Caco-2 (cell line): ENCODE measurements at regions not wholly inside any gene's neighbourhood (a gene's known extent, or its start where the extent isn't known, plus 50 kb on each side); places are given as distances from the start of the nearest gene placed in this dataset.

Experiments used
- BruUV-seq: library from RNA; stranded (reverse); fragments of 400-500 nt; replicated peaks from 2 replicates; lab custom pipeline; 2021; lab: Mats Ljungman, UMichigan
- CTCF ChIA-PET: fragments of 300-600 bp; sonication (Branson Sonifier 250); formaldehyde crosslinking; loops from one replicate; lab custom pipeline; 2022; ENCODE audit warnings: antibody characterized with exemption; lab: Charles Lee
- POLR2A ChIA-PET: fragments of 300-600 bp; sonication (Branson Sonifier 250); formaldehyde crosslinking; loops from one replicate; lab custom pipeline; 2022; ENCODE audit warnings: antibody characterized with exemption; lab: Charles Lee
- DNase-seq, 2 experiments: peaks; one replicate each; pipeline versions ENCODE4 v3.0.0 to v3.0.0-alpha.2; 2020 to 2022
- H3K27me3 ChIP-seq: replicated peaks from 2 replicates; pipeline ENCODE4 v1.6.0; 2011; ENCODE audit warnings: low read length; ENCODE audit not compliant: control insufficient read depth, insufficient read depth
- H3K36me3 ChIP-seq: 2 replicates; pipeline ENCODE4 v1.5.1; 2011; ENCODE audit warnings: low read length; ENCODE audit not compliant: control insufficient read depth, insufficient read depth
- H3K4me1 ChIP-seq: fragments of 250-450 bp; sonication (Bioruptor Pico); 2 replicates; pipeline ENCODE4 v1.5.1; 2020; ENCODE audit warnings: mild to moderate bottlenecking
- H3K4me3 ChIP-seq: 2 replicates; pipeline ENCODE4 v1.5.1; 2011; ENCODE audit warnings: low read depth, mild to moderate bottlenecking, control low read depth, low read length
- H3K9me3 ChIP-seq: fragments of 250-450 bp; sonication (Bioruptor Pico); 2 replicates; pipeline ENCODE4 v1.5.1; 2020; ENCODE audit warnings: mild to moderate bottlenecking, moderate library complexity
- H3K27ac Mint-ChIP-seq: one replicate; pipeline ENCODE4 v1.8.0; 2022; ENCODE audit warnings: mixed read lengths; ENCODE audit not compliant: unreplicated experiment
- H3K27me3 Mint-ChIP-seq: one replicate; pipeline ENCODE4 v1.8.0; 2022; ENCODE audit warnings: mixed read lengths; ENCODE audit not compliant: insufficient read depth, unreplicated experiment
- H3K36me3 Mint-ChIP-seq: one replicate; pipeline ENCODE4 v1.8.0; 2022; ENCODE audit warnings: mild to moderate bottlenecking, mixed read lengths; ENCODE audit not compliant: insufficient read depth, unreplicated experiment
- H3K4me1 Mint-ChIP-seq: one replicate; pipeline ENCODE4 v1.8.0; 2022; ENCODE audit warnings: low read depth, mixed read lengths; ENCODE audit not compliant: unreplicated experiment
- H3K4me3 Mint-ChIP-seq: one replicate; pipeline ENCODE4 v1.8.0; 2022; ENCODE audit warnings: mild to moderate bottlenecking, moderate library complexity, mixed read lengths; ENCODE audit not compliant: unreplicated experiment
- H3K9me3 Mint-ChIP-seq: one replicate; pipeline ENCODE4 v1.8.0; 2022; ENCODE audit warnings: mixed read lengths; ENCODE audit not compliant: unreplicated experiment
- intact Hi-C: fragments of 100-400 bp; cut with micrococcal nuclease; formaldehyde crosslinking; loops from one replicate; pipeline ENCODE4 v1.10.0; 2022; ENCODE audit not compliant: unreplicated experiment
- TF ChIP-seq, protein P1 (sequence below), 2 experiments: fragments of 200-600 bp in 1 of 2; IDR thresholded peaks; 1 replicate in 1 of 2; 2 replicates in 1 of 2; pipeline versions ENCODE4 v1.5.1 to v1.8.0; 2011 to 2022; ENCODE audit warnings: antibody characterized with exemption in 1 of 2, control low read depth in 1 of 2, inconsistent platforms in 1 of 2, low read depth in 1 of 2, low read length in 1 of 2, mild to moderate bottlenecking in 1 of 2, moderate library complexity in 1 of 2; ENCODE audit not compliant: insufficient read depth in 1 of 2, severe bottlenecking in 1 of 2, unreplicated experiment in 1 of 2

DNA sequence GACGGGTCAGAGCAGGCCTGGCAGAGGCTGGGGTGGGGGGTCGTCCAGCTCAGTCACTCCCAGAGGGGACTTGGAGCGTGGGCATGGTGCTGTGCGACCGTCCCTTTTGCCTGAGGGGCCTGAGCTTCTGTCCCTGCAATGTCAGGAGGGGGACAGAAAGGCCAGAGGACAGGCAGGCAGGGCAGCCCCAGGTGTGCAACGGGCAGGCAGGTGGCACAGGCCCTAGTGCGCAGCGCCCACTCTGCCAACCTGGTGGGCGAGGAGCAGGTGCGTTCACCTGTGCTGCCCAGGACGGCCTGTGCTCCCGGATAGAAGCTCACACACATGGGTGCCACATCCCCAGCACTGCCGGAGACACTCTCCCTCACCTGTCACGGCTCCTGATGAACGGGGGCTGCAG is 78.7 kb upstream of the SLCO4A1 start:
- CTCF ChIA-PET, result no interaction called here
- H3K4me1 ChIP-seq, result peaks cover 12% of the 10 kb centered on the region; the same call in 1 of the 2 replicates
- no peaks in the 10 kb centered on the region for H3K36me3 ChIP-seq
- POLR2A ChIA-PET, result no interaction called here
- DNase-seq, result no peak
- H3K27me3 Mint-ChIP-seq, result peaks cover 4% of the 10 kb centered on the region
- H3K36me3 Mint-ChIP-seq, result no peaks in the 10 kb centered on the region
- no peak overlapping the region for H3K4me3 Mint-ChIP-seq
- intact Hi-C loops, result no loop called here
- H3K27me3 ChIP-seq, result no peaks in the 10 kb centered on the region
- BruUV-seq, result no TSS peak
- H3K4me1 Mint-ChIP-seq, result no peaks in the 10 kb centered on the region
- no peaks in the 10 kb centered on the region for H3K9me3 ChIP-seq
- H3K4me3 ChIP-seq, result no peak overlapping the region
- no peak overlapping the region for H3K27ac Mint-ChIP-seq
- TF ChIP-seq, protein P1, sequence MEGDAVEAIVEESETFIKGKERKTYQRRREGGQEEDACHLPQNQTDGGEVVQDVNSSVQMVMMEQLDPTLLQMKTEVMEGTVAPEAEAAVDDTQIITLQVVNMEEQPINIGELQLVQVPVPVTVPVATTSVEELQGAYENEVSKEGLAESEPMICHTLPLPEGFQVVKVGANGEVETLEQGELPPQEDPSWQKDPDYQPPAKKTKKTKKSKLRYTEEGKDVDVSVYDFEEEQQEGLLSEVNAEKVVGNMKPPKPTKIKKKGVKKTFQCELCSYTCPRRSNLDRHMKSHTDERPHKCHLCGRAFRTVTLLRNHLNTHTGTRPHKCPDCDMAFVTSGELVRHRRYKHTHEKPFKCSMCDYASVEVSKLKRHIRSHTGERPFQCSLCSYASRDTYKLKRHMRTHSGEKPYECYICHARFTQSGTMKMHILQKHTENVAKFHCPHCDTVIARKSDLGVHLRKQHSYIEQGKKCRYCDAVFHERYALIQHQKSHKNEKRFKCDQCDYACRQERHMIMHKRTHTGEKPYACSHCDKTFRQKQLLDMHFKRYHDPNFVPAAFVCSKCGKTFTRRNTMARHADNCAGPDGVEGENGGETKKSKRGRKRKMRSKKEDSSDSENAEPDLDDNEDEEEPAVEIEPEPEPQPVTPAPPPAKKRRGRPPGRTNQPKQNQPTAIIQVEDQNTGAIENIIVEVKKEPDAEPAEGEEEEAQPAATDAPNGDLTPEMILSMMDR (IDR thresholded peaks at IDR 0.05; ENCODE audit: insufficient read depth in 1 of 2, low read depth in 1 of 2, low read length in 1 of 2, severe bottlenecking in 1 of 2, unreplicated experiment in 1 of 2), result no peak
- no peaks in the 10 kb centered on the region for H3K9me3 Mint-ChIP-seq

DNA sequence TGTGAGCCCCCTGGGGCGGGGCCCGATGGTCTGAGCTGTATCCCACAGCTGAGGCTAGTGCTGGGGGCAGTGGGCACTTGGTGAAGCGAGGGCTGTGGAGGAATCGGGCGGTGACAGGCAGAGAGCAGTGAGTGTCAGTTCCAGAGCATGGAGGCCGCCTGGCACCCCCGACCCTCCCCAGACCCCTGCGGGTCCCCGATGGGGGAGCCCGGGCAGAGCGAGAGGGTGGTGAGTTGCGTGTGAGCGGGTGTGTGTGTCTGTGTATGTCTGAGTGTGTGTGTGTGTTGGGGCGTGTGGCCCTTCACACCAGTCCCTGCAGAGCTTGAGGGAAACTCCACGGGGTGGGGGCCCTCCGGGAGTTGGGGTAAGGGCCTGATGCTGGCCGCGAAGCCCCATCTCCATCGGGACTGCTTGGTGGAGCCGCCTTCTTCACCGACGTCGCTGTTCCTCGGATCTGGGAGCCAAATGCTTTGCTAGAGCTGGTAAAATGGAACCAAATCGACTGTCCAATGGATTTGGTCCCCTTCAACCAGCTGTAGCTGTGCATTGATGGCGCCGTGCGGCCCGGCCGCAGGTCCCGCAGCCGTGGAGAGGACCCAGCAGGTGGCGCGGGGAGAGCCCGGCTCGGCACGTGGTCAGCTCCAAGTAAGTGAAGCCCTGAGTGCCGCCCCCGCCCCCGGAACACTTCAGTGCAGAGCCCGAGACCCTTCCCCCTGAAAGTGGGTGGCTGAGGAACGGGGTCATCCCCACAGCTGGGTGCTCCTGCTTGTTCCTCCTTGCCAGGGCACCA is 77.7 kb upstream of the SLCO4A1 start:
- ChIA-PET CTCF (no interaction called here), POLR2A (no interaction called here)
- Histone ChIP-seq H3K9me3 (no peaks in the 10 kb centered on the region), H3K36me3 (no peaks in the 10 kb centered on the region), H3K27me3 (no peaks in the 10 kb centered on the region), H3K4me3 (no peak overlapping the region), H3K4me1 (peaks cover 4% of the 10 kb centered on the region; the same call in 1 of the 2 replicates)
- TF ChIP-seq, protein P1 (IDR thresholded peaks at IDR 0.05; ENCODE audit: insufficient read depth in 1 of 2, low read depth in 1 of 2, low read length in 1 of 2, severe bottlenecking in 1 of 2, unreplicated experiment in 1 of 2), result no peak
- Mint-ChIP-seq H3K4me1 (no peaks in the 10 kb centered on the region), H3K9me3 (no peaks in the 10 kb centered on the region), H3K27me3 (peaks cover 9% of the 10 kb centered on the region), H3K4me3 (no peak overlapping the region), H3K27ac (no peak overlapping the region), H3K36me3 (no peaks in the 10 kb centered on the region)
- intact Hi-C loops, result no loop called here
- no peak for DNase-seq
- no TSS peak for BruUV-seq

DNA sequence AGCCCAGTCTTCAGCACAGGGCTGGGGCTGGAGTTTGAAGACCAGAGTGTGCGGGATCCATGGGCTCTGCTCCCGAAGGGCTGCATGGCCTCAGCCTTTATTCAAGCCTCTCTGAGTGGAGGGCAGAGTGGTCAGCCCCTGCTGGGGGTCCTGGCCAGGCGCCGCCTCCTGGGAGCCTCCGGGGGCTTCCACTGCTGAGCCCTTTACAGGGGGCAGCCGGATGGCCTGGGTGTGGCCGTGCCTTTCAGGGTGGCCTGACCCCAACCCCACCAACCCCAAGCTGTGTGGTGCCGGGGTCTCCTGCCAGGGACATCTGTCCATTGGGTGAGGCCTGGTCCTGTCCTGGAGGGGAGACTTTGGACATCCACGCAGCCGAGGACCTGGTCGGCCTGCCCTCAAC is 76.0 kb upstream of the SLCO4A1 start:
- Mint-ChIP-seq H3K36me3 (no peaks in the 10 kb centered on the region), H3K27ac (no peak overlapping the region), H3K4me1 (no peaks in the 10 kb centered on the region), H3K27me3 (peaks cover 13% of the 10 kb centered on the region), H3K4me3 (no peak overlapping the region), H3K9me3 (no peaks in the 10 kb centered on the region)
- DNase-seq, result no peak
- BruUV-seq, result no TSS peak
- H3K9me3 ChIP-seq, result no peaks in the 10 kb centered on the region
- H3K36me3 ChIP-seq, result no peaks in the 10 kb centered on the region
- peaks cover 4% of the 10 kb centered on the region; the same call in 1 of the 2 replicates for H3K4me1 ChIP-seq
- TF ChIP-seq, protein P1 (IDR thresholded peaks at IDR 0.05; ENCODE audit: insufficient read depth in 1 of 2, low read depth in 1 of 2, low read length in 1 of 2, severe bottlenecking in 1 of 2, unreplicated experiment in 1 of 2), result no peak
- intact Hi-C loops, result no loop called here
- CTCF ChIA-PET, result interaction anchor here (0.8 kb wide), 1 partner anchor 11 kb away, joined by 3 read pairs; no protein-coding TSS in a partner anchor
- POLR2A ChIA-PET, result no interaction called here
- no peak overlapping the region for H3K4me3 ChIP-seq
- no peaks in the 10 kb centered on the region for H3K27me3 ChIP-seq
